Hepatic stellate cell (primary cell): ENCODE measurements at regions not wholly inside any gene's neighbourhood (a gene's known extent, or its start where the extent isn't known, plus 50 kb on each side); places are given as distances from the start of the nearest gene placed in this dataset.

Experiments
- DNase-seq: peaks from one replicate; pipeline ENCODE4 v3.0.0; 2011; ENCODE audit warnings: low spot score

GRCh38 chr18:60555625-60556024 is 183.1 kb upstream of the MC4R start:
- no peak for DNase-seq

GRCh38 chr18:60556326-60556725 is 183.8 kb upstream of the MC4R start:
- no peak for DNase-seq

- DNase-seq = no peak
Measured at GRCh38 chr18:60560071-60560470, 187.5 kb upstream of the MC4R start.

DNA sequence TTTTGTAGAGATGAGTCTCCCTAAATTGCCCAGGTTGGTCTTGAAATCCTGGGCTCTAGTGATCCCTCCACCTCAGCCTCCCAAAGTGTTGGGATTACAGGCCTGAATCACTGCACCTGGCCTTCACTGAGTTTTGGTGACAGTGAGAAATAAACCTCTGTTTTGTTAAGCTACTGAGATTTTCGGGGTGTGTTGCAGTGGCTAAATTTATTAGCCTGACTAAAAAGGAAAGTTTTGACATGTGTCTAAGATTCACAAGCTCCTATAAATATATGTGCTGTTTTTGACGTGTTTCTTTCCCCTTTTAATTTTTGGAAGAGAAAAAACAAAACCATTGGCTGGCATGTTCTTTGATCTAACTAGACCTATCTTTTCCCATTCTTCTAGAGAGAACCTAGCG is 190.5 kb upstream of the MC4R start:
- no peak for DNase-seq

GRCh38 chr18:60568220-60568619 is 195.6 kb upstream of the MC4R start:
- DNase-seq = no peak

GRCh38 chr18:60570172-60570571 is 197.6 kb upstream of the MC4R start:
- no peak for DNase-seq

DNA sequence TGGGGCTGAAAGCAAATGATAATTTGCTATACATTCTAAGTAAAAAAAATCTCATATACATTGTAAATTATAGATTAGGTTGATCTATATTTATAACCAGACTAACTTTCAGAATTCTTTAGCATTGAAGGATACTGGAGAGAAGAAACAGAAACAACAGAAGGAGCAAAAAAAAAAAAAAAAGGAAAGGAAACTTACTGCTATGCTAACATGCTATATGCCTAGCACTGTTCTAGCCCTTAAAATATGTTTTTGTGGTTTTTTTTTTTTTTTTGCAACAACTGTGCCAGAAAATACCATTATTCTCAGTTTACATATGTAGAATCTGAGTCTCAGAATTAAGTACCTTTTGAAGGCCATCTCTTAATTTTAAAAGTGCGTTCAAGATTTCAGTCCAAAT is 204.9 kb upstream of the MC4R start:
- DNase-seq = no peak

DNA sequence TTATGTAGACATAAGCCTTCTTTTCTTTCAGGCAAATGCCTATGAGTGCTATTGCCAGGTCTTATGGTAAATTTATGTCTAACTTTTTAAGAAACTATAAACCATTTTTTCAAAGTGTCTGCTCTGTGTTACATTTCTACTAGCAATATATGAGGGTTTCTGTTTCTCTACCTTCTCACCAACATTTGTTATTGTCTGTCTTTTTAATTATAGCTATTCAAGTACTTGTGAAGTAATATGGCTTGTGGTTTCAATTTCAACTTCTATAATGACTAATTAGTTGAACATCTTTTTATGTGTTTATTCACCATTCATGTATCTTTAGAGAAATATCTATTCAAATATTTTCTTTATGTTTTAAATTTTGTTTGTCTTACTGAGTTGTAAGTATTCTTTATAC is 213.1 kb upstream of the MC4R start:
- DNase-seq = no peak

DNA sequence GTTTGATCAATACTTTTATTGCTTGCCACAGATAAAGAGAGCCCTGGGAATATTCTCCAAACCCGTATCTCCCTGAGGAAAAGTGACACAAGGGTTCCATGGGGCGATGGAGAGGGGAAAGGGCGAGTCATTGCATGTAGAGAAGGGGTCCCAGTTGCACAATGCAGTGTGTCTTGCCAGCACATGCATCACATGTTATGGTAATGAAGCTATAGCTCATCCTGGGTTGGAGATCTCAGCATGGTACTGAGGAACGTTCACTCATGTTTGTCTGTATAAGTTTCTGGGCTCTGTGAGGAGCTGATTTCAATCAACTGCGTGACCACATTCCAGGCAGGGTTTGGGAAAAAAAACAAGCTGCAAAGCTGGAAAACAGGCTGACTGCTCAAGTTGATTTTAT is 220.7 kb upstream of the MC4R start:
- no peak for DNase-seq

DNA sequence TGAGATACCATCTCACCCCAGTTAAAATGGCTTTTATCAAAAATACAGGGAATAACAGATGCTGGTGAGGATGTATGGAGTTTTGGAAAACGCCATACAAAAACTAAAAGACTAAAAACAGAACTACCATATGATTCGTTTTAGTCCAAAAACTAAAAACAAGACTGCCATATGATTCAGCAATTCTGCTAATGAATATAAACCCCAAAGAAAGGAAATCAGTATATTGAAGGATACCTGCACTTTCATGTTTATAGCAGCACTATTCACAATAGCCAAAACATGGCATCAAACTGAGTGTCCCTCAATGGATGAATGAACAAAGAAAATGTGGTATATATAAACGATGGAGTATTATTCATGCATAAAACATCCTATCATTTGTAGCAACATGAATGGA is 224.4 kb upstream of the MC4R start:
- DNase-seq = no peak

GRCh38 chr18:60599267-60599666 is 226.7 kb upstream of the MC4R start:
- no peak for DNase-seq

- no peak for DNase-seq
Measured at GRCh38 chr18:60599995-60600394, 227.4 kb upstream of the MC4R start.

DNA sequence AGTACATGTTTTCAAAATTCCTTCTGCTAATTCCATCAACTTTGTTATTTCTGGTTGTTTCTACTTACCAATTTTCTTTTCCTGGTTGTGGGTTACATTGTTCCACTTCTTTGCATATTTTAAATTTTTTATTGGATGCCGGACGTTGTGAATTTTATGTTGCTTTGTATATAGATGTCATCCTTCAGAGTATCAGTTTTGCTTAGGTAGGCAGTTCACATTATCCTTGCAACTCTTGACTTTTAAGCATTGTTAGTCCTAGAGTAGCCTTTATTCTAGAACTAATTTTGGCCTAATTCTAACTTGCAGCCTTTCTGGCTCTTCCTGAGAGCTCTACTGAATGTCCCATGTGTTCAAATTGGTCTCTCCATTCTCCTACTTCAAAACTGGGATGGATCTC is 228.7 kb upstream of the MC4R start:
- no peak for DNase-seq

GRCh38 chr18:60623331-60623730 is 250.8 kb upstream of the MC4R start:
- no peak for DNase-seq

DNA sequence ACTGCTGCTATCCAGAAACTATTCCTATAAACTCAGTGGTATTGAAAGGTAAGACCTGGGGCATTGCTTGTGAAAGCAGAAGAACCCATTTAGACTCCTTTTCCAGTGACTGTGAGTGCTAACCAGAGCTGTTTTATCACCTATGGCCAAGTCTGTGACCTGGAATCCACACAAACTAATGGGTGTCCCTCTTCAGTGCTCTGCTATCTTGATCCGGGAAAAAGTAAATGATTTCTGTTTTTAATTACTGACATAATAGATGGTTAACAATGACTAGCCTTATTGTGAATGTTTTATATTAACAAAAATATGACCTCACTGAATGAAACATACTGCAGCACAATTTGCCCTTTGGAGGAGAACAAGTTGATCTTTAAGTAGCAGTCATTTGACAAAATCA is 251.6 kb upstream of the MC4R start:
- no peak for DNase-seq

GRCh38 chr18:60639836-60640235 is 267.3 kb upstream of the MC4R start:
- no peak for DNase-seq

- no peak for DNase-seq
Measured at GRCh38 chr18:60643009-60643408, 270.4 kb upstream of the MC4R start.

DNA sequence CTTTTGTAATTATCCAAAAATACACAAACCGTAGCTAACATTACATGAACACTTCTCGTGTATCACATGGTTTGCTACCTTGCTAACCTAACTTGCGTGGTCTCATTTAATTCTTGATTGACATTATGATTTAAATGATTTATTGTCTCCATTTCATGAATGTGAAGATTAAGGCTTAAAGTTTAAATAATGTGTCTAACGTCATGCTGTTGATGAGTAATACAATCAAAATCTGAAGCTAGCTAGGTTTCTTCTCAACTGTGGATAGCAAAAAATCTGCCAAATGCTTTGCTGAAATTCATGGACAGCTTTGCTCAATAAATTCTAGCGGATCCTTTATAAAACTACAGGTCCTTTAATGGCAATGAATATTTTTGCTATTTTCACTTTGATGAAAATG is 274.1 kb upstream of the MC4R start:
- DNase-seq = no peak

DNA sequence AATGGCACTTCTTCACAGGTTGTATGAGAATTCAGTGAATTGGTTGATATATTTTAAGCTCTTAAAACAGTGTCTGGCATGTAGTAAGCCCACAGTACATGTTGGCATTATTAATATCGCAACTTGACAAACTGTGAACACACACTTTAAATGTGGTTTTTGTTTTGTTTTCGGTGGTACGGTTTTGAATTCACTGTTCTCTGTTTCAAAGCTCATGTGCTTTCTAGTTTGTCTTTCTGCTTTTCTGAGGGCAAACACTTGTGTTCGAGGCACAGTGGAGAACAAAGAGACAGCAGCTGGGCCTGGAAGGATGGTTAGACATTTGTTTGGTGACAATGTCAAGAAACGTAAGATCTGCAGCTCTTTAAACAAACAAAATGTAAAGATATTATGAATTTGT is 276.5 kb upstream of the MC4R start:
- no peak for DNase-seq

DNA sequence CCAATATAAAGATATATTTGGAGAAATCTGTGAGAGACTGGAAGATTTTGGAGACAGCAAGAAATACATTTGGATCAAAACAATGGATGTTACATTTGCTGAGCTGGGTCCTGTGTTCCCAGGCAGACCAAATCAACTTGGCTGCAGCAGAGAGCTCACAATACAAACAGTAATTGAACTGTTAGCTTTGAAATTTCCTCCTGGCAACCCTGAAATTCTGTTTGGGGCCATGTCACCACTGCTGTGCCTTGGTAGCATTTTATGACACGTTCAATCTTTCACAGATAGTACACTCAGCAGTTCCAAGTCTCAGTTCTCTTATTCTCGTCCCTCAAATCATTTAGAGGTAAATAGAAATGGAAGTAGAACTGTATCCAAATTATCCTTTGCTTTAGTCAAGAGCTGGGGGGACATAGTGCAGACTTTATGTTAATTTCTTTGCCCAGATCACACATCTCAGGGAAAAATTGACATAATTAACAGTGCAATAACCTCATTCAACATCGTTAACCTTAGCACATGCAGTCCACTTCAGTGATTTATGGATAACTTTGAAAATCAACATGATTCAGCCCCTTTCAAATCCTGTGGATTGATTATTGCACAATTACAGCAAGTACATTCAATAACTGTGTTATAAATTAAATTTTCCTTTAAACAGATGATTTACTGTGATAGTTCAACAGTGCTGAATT is 277.4 kb upstream of the MC4R start:
- DNase-seq = no peak

- DNase-seq = no peak
Measured at GRCh38 chr18:60654298-60654697, 281.7 kb upstream of the MC4R start.

- DNase-seq = no peak
Measured at GRCh38 chr18:60656553-60656952, 284.0 kb upstream of the MC4R start.

GRCh38 chr18:60662491-60662890 is 289.9 kb upstream of the MC4R start:
- no peak for DNase-seq

- no peak for DNase-seq
Measured at GRCh38 chr18:60663060-60663989, 290.8 kb upstream of the MC4R start.
